NCI-H146 treated with DMSO at 0.1 percent for 48 hours (cell line): ENCODE measurements at regions not wholly inside any gene's neighbourhood (a gene's known extent, or its start where the extent isn't known, plus 50 kb on each side); places are given as distances from the start of the nearest gene placed in this dataset.
A peak's percentile ranks its signal among the peaks of the same experiment; 100 is the strongest.
"Not testable (repeated sequence)": the region's sequence is repeated elsewhere in the genome, so short reads cannot be mapped to it uniquely, and the experiment has no call there.

Experiments
- DNase-seq: peaks from one replicate; lab custom pipeline; 2025; ENCODE audit not compliant: unreplicated experiment; lab: John Stamatoyannopoulos, UW

DNA sequence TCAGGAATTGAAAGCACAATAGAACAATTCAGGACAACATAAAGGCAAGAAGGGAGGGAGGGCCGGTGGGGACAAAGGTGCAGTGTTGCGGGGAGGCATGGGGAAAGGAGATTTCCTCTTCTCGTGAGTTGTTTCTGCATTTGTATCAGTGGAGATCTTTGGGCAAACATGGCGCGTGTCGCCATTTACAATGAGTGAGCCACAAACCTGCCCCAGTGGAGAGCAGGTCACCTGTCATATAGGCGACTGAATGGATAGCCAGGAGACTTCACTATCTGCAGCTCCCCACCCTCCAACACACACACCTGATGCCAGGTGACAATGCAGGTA is 87.7 kb upstream of the SLC45A1 start:
- DNase-seq: no peak

DNA sequence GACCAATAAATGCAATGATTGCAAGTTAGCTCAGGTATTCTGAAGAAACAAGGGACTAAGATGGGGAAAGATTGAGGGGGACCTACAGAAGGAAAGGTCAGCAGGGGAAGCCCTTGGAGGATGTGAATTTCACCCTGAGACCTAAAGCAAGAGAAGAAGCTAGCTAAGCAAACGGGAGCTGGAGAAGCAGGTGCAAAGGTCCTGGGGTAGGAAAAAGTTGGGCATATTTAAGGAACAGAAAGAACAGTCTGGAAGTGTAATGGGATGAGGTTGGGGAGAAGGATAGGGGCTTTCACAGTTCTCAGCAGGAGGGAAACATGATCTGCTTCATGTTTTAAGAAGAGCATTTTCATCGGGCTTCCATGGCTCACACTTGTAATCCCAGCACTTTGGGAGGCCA is 89.7 kb upstream of the SLC45A1 start:
- no peak for DNase-seq

DNA sequence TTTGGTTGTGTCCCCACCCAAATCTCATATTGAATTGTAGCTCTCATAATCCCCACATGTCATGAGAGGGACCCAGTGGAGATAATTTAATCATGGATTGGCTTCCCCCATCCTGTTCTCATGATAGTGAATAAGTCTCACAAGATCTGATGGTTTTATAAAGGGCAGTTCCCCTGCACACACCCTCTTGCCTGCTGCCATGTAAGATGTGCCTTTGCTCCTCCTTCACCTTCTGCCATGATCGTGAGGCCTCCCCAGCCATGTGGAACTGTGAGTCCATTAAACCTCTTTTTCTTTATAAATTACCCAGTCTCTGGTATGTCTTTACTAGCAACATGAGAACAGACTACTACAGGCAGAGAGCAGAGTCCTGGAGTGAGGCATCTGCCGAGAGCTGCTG is 90.2 kb upstream of the SLC45A1 start:
- not testable (repeated sequence) for DNase-seq

DNA sequence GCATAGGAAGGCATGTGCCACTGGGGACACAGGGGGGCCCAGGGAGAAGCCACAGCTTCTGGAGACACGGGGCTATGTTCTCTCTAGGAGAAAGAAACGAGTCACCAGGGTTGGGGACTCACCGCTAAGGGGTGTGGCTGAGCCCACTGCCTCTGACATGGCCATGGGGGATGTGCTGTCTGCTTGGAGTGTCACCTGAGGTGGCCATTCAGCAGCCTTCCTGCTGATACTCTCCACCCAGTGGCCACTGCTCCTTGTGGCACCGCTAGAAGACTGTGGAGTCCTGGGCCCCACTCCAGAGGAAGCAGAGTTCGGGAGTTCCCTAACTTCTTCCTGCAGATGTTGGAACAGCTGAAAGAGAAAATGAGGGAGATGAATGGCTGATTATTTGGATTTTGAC is 91.2 kb upstream of the SLC45A1 start:
- DNase-seq: no peak

DNA sequence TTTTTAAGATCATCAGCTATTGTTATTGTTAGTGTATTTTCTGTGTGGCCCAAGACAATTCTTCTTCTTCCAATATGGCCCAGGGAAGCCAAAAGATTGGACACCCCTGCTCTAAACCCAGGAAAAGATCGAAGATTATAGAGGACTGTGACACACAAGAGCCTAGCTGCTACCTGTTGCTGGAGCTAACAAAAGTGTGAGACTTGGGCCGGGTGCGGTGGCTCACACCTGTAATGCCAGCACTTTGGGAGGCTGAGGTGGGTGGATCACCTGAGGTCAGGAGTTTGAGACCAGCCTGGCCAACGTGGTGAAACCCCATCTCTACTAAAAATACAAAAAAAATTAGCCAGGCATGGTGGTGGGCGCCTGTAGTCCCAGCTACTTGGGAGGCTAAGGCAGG is 91.9 kb upstream of the SLC45A1 start:
- not testable (repeated sequence) for DNase-seq

DNA sequence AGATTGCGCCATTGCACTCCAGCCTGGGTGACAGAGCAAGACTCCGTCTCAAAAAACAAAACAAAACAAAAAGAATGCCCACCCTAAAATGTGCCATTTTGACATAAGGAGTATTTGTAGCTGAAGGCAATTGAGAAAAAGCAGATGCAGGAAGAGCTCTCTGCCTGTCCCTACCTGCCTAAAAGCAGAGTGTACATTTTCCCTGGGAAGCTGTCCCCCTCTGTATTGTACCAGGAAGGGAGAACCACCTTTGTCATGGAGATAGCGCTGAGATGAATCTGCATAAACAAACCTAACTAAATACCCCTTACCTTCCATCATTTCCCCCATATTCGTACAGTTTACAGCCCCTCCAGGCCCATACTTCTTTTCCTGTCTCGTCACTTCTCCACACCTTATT is 94.4 kb upstream of the SLC45A1 start:
- no peak for DNase-seq

DNA sequence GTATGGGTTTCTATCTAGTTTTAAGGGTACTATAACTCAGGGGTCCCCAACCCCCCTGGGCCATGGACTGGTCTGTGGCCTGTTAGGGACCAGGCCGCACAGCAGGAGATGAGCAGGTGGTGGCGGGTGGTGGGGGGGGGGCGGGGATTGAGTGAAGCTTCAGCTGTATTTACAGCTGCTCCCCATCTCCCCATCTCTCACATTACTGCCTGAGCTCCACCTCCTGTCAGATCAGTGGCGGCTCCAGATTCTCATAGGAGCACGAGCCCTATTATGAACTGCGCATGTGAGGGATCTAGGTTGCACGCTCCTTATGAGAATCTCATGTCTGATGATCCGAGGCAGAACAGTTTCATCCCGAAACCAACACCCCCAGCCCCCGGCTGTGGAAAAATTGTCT is 95.1 kb upstream of the SLC45A1 start:
- DNase-seq: peak; percentile 8

DNA sequence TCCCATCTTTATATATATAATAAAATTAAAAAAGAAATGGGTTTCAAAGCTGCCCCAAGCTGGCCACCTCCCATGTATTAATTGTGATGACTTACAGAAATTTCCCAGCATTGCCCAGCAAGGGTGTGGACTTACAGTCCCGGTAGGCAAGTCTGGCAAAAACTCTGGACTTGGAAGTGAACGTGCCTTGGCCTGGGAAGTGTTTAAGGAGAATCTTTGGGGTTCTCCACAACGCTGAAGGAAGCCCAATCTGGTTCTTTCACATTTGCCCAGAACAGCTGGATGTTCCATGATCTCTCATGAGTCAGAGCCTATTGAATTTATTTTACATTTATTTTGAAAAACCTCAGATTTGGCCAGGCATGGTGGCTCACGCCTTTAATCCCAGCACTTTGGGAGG is 98.4 kb upstream of the SLC45A1 start:
- no peak for DNase-seq

DNA sequence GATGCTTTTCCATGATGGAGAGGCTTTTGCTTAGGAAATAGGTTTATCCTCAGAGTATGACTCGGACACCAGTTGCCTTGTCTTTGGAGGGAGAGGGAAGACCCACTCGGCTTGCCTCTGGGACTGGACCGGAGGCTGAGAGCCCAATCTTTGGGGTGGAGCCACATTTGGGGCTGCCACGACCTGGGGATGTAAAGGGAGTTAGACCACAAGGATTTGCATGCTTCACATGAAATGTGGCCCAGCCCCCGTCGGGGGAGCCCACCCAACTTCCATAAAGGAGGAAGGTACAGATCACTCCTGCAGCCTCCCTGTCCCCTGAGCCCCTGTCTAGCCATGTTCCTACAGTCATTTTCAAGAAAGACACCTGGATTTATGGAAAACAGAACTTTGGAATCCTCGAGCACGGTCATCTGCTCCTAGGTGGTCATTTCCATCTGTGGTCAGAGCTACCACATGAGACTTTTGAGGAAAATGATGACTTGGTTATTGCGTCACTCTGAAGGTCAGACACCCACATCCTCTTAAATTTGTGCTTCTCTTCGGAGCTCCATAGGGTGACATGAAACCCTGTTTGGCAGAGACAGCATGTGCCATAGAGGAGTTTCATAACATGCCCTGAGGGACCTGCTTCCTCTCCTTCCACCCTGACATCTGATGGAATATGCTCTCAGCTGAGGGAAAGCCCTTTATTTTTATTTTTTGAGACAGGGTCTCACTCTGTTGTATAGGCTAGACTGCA is 99.4 kb upstream of the SLC45A1 start:
- DNase-seq: no peak

DNA sequence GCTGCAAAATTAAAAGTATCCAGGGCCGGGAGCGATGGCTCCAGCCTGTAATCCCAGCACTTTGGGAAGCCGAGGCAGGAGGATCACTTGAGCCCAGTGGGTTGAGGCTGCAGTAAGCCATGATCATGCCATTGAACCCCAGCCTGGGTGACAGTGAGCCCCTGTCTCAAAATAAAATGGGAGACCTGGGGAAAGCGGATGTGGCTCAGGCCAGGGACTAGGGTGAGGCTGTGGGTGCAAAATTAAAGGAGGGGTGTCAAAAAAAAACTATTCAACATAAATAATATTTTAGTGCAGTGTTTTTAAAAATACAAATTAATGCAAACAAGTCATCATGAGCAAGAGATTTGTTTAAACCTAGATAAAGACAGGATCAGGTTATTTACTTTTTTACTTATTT is 100.1 kb upstream of the SLC45A1 start:
- no peak for DNase-seq

DNA sequence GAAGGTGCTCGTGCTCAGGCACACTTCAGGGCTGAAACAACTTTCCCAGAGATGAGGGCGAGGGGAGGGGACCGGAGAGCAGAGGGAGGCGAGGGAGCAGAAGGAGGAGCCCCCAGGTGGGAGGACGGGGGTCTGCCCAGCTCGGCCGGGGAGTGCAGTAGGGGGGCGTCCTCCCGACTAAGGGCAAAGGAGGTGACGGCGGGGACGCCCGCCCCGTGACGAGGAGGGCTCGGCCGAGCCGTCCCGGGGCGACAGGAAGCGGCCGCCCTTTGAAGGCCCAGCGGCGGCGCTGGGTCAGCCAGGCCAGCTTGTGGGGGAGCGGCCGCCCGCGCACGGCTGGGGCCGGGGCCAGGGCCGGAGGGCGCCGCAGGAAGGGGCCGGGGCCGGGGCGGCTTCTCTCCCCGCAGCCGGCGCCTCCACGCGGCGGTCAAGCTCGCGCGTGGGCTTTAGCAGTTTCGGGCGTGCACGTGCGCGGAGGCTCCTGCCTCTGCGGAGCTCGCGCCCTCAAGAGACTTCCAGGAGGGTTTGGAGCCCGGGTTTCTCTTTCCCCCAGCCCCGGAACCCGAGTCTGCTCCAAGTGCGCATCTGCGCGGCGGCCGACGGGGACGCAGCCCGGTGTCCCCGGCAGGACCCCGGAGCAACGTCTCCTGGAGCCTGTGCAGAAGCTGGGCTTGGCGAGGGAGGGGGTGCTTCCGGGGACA is 100.8 kb upstream of the SLC45A1 start:
- DNase-seq: no peak

DNA sequence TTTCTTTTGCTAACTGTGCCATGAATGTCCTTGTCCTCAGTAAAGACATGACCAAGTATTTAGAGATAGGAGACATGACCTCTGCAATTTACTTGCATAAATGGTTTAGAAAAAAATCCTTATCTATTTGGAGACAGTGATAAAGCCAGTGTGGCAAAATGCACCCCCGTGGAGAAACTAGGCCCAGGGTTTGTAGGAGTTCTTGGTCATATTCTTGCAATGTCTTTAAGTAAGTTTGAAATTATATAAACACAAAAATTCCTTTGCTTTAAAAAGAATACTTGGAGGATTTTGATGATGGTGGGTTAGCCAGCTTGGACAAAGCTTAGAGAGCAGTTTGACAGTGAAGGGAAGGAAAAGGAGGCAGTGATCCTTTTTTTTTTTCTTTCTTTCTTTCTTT is 101.9 kb upstream of the SLC45A1 start:
- no peak for DNase-seq

DNA sequence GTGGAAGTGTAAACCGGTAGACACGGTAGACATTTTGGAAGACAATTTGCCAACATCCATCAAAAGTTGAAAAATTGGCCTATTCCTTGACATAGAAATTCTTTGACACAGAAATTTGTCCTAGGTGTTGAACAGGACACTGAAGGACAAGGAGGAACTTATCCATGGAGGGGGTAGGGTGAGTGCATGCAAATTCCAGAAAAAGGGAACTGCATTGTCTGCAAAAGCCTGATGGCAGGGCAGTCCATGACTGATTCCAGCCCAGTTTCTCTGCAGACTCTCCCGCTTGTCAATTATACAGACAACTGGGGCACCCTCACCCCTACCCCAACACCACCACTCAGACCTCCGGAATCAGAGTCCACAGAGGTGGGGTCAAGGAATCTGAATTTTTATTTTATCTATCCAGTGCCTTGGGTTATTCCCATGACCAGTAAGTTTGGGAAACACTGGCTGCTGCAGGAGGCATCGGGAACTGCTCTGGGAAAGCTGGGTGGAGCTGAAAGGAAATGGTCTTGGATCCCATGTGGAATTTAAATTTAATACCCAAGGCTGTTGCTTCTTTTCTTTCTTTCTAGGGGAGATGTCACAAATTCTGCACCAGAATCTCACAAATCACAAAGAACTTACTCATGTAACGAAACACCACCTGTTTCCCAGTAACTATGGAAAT is 103.3 kb upstream of the SLC45A1 start:
- DNase-seq: no peak

DNA sequence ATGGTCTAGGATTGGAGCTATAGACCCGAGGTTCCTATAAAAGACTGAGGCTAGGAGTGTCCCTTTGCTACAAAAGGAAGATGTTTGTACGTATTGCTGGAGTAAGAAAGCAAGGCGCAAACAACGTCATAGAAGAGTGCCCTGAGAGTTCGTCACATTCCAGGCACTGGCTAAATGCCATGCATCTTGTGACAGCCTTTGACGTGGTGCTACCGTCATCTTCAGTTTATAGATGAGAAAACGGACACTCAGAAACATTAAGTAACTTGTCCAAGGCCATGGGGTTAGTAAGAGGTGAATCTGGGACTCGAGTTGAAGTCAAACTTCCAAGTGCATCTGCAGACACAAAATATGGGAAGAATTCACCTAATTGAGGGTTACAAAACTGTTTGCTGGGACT is 104.2 kb upstream of the SLC45A1 start:
- DNase-seq: no peak

DNA sequence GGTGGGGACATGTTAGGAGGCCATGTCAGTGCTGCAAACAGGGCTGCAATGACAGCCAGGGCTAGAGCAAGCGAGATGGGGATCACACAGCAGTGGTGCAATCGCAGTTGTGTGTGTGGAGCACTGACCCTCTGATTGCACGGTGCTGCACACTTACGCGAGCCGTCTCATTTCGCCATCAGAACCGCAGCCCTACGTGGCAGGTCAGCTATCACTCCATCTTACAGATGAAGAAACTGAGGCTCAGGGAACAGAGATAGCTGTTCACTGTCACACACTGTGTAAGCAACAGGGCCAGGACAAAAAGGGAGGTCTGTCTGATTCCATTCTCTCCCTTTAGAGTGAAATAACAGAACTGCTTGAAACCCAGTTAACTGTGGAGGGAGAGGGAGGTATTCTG is 104.8 kb upstream of the SLC45A1 start:
- DNase-seq: no peak

DNA sequence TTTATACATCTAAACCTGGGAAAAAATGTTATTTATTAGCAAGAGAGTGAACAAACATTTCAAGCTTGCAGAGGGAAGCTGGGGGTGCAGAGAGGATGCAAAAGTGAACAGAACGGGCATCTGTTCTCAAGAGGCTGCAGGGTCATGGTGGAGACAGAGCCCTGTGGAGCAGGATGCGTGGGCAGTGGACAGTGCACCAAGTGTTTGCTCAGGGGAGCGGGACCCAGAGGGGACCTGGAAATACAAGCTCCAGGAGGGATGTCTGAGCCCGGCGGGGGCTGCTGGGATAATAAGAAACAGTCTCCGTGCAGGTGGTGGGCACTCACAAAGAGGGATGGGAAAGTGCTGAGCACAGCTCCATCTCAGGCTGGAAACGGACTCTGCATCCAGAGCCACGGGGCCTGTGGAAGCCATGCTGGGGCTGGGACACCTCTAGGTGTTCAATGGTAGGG is 105.3 kb upstream of the SLC45A1 start:
- DNase-seq: no peak

DNA sequence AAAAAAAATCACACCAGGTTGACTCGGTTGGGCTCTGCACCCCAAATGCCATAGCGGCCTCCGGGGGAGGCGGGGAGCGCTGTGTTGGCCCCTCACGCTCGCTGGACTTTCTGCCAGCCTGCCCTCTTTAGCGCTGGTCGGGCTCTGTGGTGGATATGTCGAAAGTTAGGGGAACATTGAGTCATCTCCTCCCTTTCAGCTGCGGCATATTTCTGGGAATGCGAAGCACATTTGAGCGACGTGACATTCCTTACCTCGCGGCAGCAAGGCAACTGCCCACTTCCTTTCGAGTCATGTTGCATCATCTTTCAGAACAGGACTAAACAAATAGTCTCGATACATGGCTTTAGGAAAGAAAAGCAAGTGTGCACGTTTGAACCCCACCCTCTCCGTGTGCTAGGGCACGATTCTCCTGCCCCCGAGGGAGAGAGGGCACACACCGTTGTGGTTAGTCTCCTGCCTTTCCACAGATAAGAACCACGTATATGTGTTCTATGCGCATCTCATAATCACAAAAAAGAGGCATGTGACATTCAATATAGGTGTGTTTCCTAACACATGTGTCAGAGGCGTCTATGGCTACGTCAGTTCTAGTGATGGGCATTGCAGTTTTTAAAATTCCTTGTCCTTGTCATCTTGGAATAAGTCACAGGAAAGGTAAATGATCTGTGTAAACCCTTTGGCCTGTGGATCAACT is 105.9 kb upstream of the SLC45A1 start:
- no peak for DNase-seq

DNA sequence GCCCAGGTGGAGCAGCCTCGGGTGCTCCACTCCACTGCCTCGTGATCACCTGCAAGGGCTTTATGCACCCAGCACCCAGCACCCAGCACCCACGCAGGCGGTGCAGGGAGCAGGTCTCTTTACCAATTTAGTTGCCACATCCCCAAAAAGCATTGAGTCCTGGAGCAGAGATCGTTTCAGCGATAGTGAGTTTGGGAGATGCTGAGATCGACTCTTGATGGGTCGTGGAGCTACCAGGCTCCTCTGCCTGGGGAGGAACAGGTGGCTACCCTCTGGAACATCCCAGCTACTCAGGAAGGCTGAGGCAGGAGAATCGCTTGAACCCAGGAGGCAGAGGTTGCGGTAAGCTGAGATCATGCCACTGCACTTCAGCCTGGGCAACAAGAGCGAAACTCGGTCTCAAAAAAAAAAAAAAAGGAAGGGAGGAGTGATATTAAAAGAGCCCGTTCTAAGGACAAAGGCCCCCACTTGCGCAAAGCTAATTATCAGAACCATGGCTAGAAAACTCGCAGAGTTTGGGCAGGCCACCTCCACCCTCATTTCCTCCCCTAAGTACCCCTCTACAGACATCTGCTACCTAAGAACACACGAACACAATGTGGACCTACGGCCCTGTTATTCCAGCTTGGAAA is 106.5 kb upstream of the SLC45A1 start:
- DNase-seq: no peak

DNA sequence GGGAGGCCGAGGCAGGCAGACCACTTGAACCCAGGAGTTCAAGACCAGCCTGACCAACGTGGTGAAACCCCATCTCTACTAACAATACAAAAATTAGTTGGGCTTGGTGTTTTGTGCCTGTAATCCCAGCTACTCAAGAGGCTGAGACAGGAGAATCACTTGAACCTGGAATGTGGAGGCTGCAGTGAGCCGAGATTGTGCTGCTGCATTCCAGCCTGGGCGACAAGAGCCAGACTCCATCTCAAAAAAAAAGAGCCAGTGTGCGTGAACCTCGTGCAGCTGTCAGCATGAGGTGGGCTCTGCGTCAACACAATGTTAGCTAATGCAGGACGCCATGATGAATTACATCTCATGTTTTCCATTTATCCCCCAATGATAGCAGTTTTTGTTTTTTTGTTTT is 110.7 kb upstream of the SLC45A1 start:
- DNase-seq: no peak

DNA sequence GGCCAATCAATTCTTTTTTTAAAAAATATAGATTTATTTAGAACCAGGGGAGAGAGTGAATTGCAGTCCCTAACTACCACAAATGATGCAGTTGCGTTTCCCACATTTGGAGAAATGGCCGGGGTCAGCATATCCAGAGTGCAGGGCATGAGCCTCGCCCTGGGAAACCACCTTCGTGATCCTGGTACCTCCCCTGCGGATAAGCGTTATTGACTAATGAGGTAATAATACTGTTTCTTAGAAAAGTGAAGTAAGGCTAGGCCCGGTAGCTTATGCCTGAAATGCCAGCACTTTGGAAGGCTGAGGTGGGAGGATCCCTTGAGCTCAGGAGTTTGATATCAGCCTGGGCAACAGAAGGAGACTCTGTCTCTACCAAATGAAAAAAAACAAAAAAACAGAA is 111.5 kb upstream of the SLC45A1 start:
- DNase-seq: no peak

DNA sequence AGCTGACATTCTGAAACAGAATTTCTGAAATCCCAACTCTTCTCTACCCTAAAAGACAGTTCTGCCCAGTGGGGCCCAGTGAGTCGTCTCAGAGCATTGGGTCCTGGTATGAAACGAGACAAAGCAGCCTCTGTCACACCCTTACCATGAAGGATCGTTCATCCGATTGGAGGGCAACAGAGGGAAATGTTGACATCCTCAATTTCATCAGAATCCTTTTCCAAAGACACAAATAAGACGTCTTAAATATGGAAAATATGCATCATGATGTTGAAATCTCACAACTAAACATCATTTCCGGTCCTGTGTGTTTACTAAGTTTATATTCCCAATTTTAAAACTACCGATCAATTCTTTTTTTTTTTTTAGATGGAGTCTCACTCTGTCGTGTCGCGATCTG is 112.1 kb upstream of the SLC45A1 start:
- DNase-seq: no peak
